Spinal cord (tissue), 9 donors: ENCODE measurements at regions not wholly inside any gene's neighbourhood (a gene's known extent, or its start where the extent isn't known, plus 50 kb on each side); places are given as distances from the start of the nearest gene placed in this dataset.
"Not testable (repeated sequence)": the region's sequence is repeated elsewhere in the genome, so short reads cannot be mapped to it uniquely, and the experiment has no call there.

Source experiments
- DNase-seq, 6 donors: peaks; one replicate each; pipeline versions ENCODE4 v3.0.0 to v3.0.0-alpha.2; 2013 to 2015; ENCODE audit warnings: low spot score in 6 of 6, low read depth in 4 of 6
- H3K27ac ChIP-seq: one replicate; pipeline ENCODE4 v1.5.1; 2013; ENCODE audit warnings: low read depth, low read length, control low read depth
- H3K27me3 ChIP-seq: one replicate; pipeline ENCODE4 v1.6.1; 2013; ENCODE audit warnings: low read length; ENCODE audit not compliant: control insufficient read depth, insufficient read depth
- H3K36me3 ChIP-seq: one replicate; pipeline ENCODE4 v1.6.1; 2013; ENCODE audit warnings: low read length; ENCODE audit not compliant: control insufficient read depth, insufficient read depth
- H3K4me1 ChIP-seq: one replicate; pipeline ENCODE4 v1.6.1; 2013; ENCODE audit warnings: low read length; ENCODE audit not compliant: control insufficient read depth, insufficient read depth
- H3K4me3 ChIP-seq: one replicate; pipeline ENCODE4 v1.5.1; 2013; ENCODE audit warnings: low read depth, low read length, control low read depth
- H3K9me3 ChIP-seq: one replicate; pipeline ENCODE4 v1.6.1; 2013; ENCODE audit warnings: low read length; ENCODE audit not compliant: control insufficient read depth, insufficient read depth
- WGBS: methylation state at CpG from one replicate; pipeline ENCODE4 v1.1.5; 2013; ENCODE audit warnings: missing lambda C conversion rate; ENCODE audit not compliant: insufficient coverage; 5-methylcytosine and 5-hydroxymethylcytosine counted together
- donor health status: healthy.

- no peak overlapping the region for H3K27ac ChIP-seq
- no peaks in the 10 kb centered on the region for H3K36me3 ChIP-seq
- H3K4me3 ChIP-seq = no peak overlapping the region
- no peaks in the 10 kb centered on the region for H3K9me3 ChIP-seq
- no peaks in the 10 kb centered on the region for H3K4me1 ChIP-seq
- no peak for DNase-seq
- WGBS = no CpG with 5 or more reads among the region's 3 CpGs
- H3K27me3 ChIP-seq = no peaks in the 10 kb centered on the region
These were observed 120.6 kb upstream of the FOXP2 start for GRCh38 chr7:114294036-114294435.

GRCh38 chr7:114293289-114294012 is 121.2 kb upstream of the FOXP2 start:
- DNase-seq = no peak
- H3K27me3 ChIP-seq = no peaks in the 10 kb centered on the region
- no CpG with 5 or more reads among the region's 1 CpG for WGBS
- H3K36me3 ChIP-seq = no peaks in the 10 kb centered on the region
- H3K9me3 ChIP-seq = no peaks in the 10 kb centered on the region
- no peaks in the 10 kb centered on the region for H3K4me1 ChIP-seq
- no peak overlapping the region for H3K27ac ChIP-seq
- no peak overlapping the region for H3K4me3 ChIP-seq

- no peaks in the 10 kb centered on the region for H3K36me3 ChIP-seq
These were observed 134.7 kb upstream of the FOXP2 start for GRCh38 chr7:114279901-114280300.

GRCh38 chr7:114273218-114273617 is 141.4 kb upstream of the FOXP2 start:
- no CpG with 5 or more reads among the region's 1 CpG for WGBS
- Histone ChIP-seq H3K4me1 (no peaks in the 10 kb centered on the region), H3K27me3 (no peaks in the 10 kb centered on the region), H3K36me3 (no peaks in the 10 kb centered on the region), H3K27ac (no peak overlapping the region), H3K4me3 (no peak overlapping the region), H3K9me3 (peaks cover 3% of the 10 kb centered on the region)
- DNase-seq = no peak

More at GRCh38 chr7:114279901-114280300, 134.7 kb upstream of the FOXP2 start:
- H3K4me3 ChIP-seq = no peak overlapping the region
- no peaks in the 10 kb centered on the region for H3K27me3 ChIP-seq
- H3K9me3 ChIP-seq = no peaks in the 10 kb centered on the region
- DNase-seq = no peak
- H3K27ac ChIP-seq = no peak overlapping the region
- no peaks in the 10 kb centered on the region for H3K4me1 ChIP-seq
- WGBS = no CpG with 5 or more reads among the region's 1 CpG

- H3K4me1 ChIP-seq = no peaks in the 10 kb centered on the region
- whole genome bisulfite sequencing = no CpG with 5 or more reads among the region's 1 CpG
- H3K36me3 ChIP-seq = no peaks in the 10 kb centered on the region
- no peak overlapping the region for H3K27ac ChIP-seq
- peaks cover 3% of the 10 kb centered on the region for H3K9me3 ChIP-seq
- no peak overlapping the region for H3K4me3 ChIP-seq
- no peaks in the 10 kb centered on the region for H3K27me3 ChIP-seq
- no peak for DNase-seq
These were observed 144.9 kb upstream of the FOXP2 start for GRCh38 chr7:114269714-114270113.

GRCh38 chr7:114267550-114267949 is 147.1 kb upstream of the FOXP2 start:
- not testable (repeated sequence) for H3K9me3 ChIP-seq, H3K4me3 ChIP-seq, DNase-seq, H3K4me1 ChIP-seq, H3K27me3 ChIP-seq, H3K27ac ChIP-seq, H3K36me3 ChIP-seq
- no CpG with 5 or more reads among the region's 3 CpGs for WGBS

- no CpG with 5 or more reads among the region's 2 CpGs for WGBS
These were observed 150.6 kb upstream of the FOXP2 start for GRCh38 chr7:114264023-114264422.

GRCh38 chr7:114263219-114263618 is 151.4 kb upstream of the FOXP2 start:
- H3K4me3 ChIP-seq = no peak overlapping the region
- no peaks in the 10 kb centered on the region for H3K4me1 ChIP-seq
- no peaks in the 10 kb centered on the region for H3K9me3 ChIP-seq
- H3K27me3 ChIP-seq = no peaks in the 10 kb centered on the region
- DNase-seq = no peak
- WGBS = 60% methylated on average over 1 of the region's 3 CpGs
- H3K27ac ChIP-seq = no peak overlapping the region
- no peaks in the 10 kb centered on the region for H3K36me3 ChIP-seq

More at GRCh38 chr7:114264023-114264422, 150.6 kb upstream of the FOXP2 start:
- no peak overlapping the region for H3K27ac ChIP-seq
- H3K9me3 ChIP-seq = no peaks in the 10 kb centered on the region
- H3K4me3 ChIP-seq = no peak overlapping the region
- no peaks in the 10 kb centered on the region for H3K36me3 ChIP-seq
- no peaks in the 10 kb centered on the region for H3K27me3 ChIP-seq
- DNase-seq = no peak
- no peaks in the 10 kb centered on the region for H3K4me1 ChIP-seq

GRCh38 chr7:114255404-114255841 is 159.2 kb upstream of the FOXP2 start:
- Histone ChIP-seq H3K4me3 (no peak overlapping the region), H3K27ac (no peak overlapping the region), H3K27me3 (no peaks in the 10 kb centered on the region), H3K4me1 (no peaks in the 10 kb centered on the region), H3K36me3 (no peaks in the 10 kb centered on the region), H3K9me3 (no peaks in the 10 kb centered on the region)
- no peak for DNase-seq
- 90% methylated on average over 14 of the region's 14 CpGs for WGBS

- no CpG with 5 or more reads among the region's 3 CpGs for WGBS
These were observed 171.0 kb upstream of the FOXP2 start for GRCh38 chr7:114243646-114244045.

More at GRCh38 chr7:114243646-114244045, 171.0 kb upstream of the FOXP2 start:
- H3K4me3 ChIP-seq = no peak overlapping the region
- H3K9me3 ChIP-seq = no peaks in the 10 kb centered on the region
- H3K27me3 ChIP-seq = no peaks in the 10 kb centered on the region
- no peaks in the 10 kb centered on the region for H3K36me3 ChIP-seq
- H3K27ac ChIP-seq = no peak overlapping the region
- DNase-seq = no peak
- H3K4me1 ChIP-seq = no peaks in the 10 kb centered on the region
